Vagina (tissue), 2 donors: ENCODE measurements at regions not wholly inside any gene's neighbourhood (a gene's known extent, or its start where the extent isn't known, plus 50 kb on each side); places are given as distances from the start of the nearest gene placed in this dataset.

ENCODE experiments used
- CTCF ChIP-seq, 3 experiments: fragments of 450-650 bp in 2 of 3; fragments of 200-600 bp in 1 of 3; sonication (generic) in 1 of 3; IDR thresholded peaks; one replicate each; pipeline ENCODE4 v1.5.1; 2017 to 2019; ENCODE audit warnings: antibody characterized with exemption in 3 of 3, mild to moderate bottlenecking in 2 of 3, moderate library complexity in 2 of 3
- POLR2A ChIP-seq, 2 donors: fragments of 450-650 bp; IDR thresholded peaks; one replicate each; pipeline ENCODE4 v1.6.1; 2017; ENCODE audit warnings: antibody characterized with exemption in 2 of 2, mild to moderate bottlenecking in 2 of 2, moderate library complexity in 2 of 2
- POLR2AphosphoS5 ChIP-seq, 2 donors: sonication (generic); formaldehyde crosslinking; IDR thresholded peaks; one replicate each; pipeline ENCODE4 v1.9.0; 2017; ENCODE audit warnings: antibody characterized with exemption in 2 of 2, mild to moderate bottlenecking in 2 of 2, low read depth in 1 of 2; ENCODE audit not compliant: insufficient read depth in 1 of 2

- TF ChIP-seq CTCF (IDR thresholded peaks at IDR 0.05) (no peak), POLR2A (IDR thresholded peaks at IDR 0.05) (no peak), POLR2AphosphoS5 (IDR thresholded peaks at IDR 0.05; ENCODE audit: insufficient read depth in 1 of 2, low read depth in 1 of 2) (no peak)
Measured at GRCh38 chrX:22648281-22648680, 351.5 kb upstream of the DDX53 start.
